IMR-90 (cell line): ENCODE measurements at regions not wholly inside any gene's neighbourhood (a gene's known extent, or its start where the extent isn't known, plus 50 kb on each side); places are given as distances from the start of the nearest gene placed in this dataset.

Experiments used
- ATAC-seq: fragments of 200-7000 bp; cut with Tn5 transposase; 2 replicates; pipeline ENCODE4 v1.9.1; 2020; ENCODE audit warnings: low read depth, mild to moderate bottlenecking, moderate library complexity
- BruUV-seq: library from RNA; stranded (reverse); fragments of 400-500 nt; replicated peaks from 2 replicates; lab custom pipeline; 2021; lab: Mats Ljungman, UMichigan
- CTCF ChIA-PET: fragments of 300-600 bp; formaldehyde crosslinking; extraction: SDS; loops from one replicate; lab custom pipeline; 2021; ENCODE audit warnings: antibody characterized with exemption; lab: Yijun Ruan, JAX
- POLR2A ChIA-PET: fragments of 300-600 bp; sonication (Branson Sonifier 250); formaldehyde crosslinking; loops from one replicate; lab custom pipeline; 2022; ENCODE audit warnings: antibody characterized with exemption; ENCODE audit not compliant: unreplicated experiment; lab: Charles Lee
- DNase-seq: peaks from one replicate; pipeline ENCODE4 v3.0.0; 2013
- H2AFZ ChIP-seq: replicated peaks from 2 replicates; pipeline ENCODE3; 2013; ENCODE audit warnings: low read length, mild to moderate bottlenecking; ENCODE audit not compliant: poor library complexity
- H2AK5ac ChIP-seq: 2 replicates; pipeline ENCODE4 v1.6.1; 2013; ENCODE audit warnings: low read depth, low read length, inconsistent platforms
- H2AK9ac ChIP-seq: replicated peaks from 2 replicates; pipeline ENCODE3; 2013; ENCODE audit warnings: mild to moderate bottlenecking, low read depth, low read length, moderate library complexity; ENCODE audit not compliant: poor library complexity
- H2BK120ac ChIP-seq: 2 replicates; pipeline ENCODE4 v1.6.1; 2013; ENCODE audit warnings: low read depth, low read length, inconsistent platforms
- H2BK15ac ChIP-seq: 3 replicates; pipeline ENCODE4 v1.6.1; 2013; ENCODE audit warnings: low read depth, low read length, inconsistent platforms
- H2BK20ac ChIP-seq: 2 replicates; pipeline ENCODE4 v1.6.1; 2013; ENCODE audit warnings: low read depth, mild to moderate bottlenecking, inconsistent platforms, low read length, moderate library complexity
- H2BK5ac ChIP-seq: 2 replicates; pipeline ENCODE4 v1.6.1; 2013; ENCODE audit warnings: mild to moderate bottlenecking, low read depth, low read length, inconsistent platforms; ENCODE audit not compliant: poor library complexity, severe bottlenecking
- H3K14ac ChIP-seq: replicated peaks from 2 replicates; pipeline ENCODE4 v1.6.1; 2013; ENCODE audit warnings: low read depth, low read length, inconsistent platforms
- H3K18ac ChIP-seq: 2 replicates; pipeline ENCODE4 v1.6.1; 2013; ENCODE audit warnings: low read depth, low read length, control low read depth
- H3K23ac ChIP-seq: 2 replicates; pipeline ENCODE4 v1.6.1; 2013; ENCODE audit warnings: low read depth, low read length, inconsistent platforms
- H3K27ac ChIP-seq: 2 replicates; pipeline ENCODE4 v1.5.1; 2013; ENCODE audit warnings: mild to moderate bottlenecking, control low read depth, low read length; ENCODE audit not compliant: insufficient read depth
- H3K27me3 ChIP-seq: 2 replicates; pipeline ENCODE4 v1.6.1; 2013; ENCODE audit warnings: low read length; ENCODE audit not compliant: control insufficient read depth, insufficient read depth
- H3K36me3 ChIP-seq: 2 replicates; pipeline ENCODE4 v1.6.1; 2013; ENCODE audit warnings: low read length, mixed read lengths; ENCODE audit not compliant: control insufficient read depth, insufficient read depth
- H3K4ac ChIP-seq: 2 replicates; pipeline ENCODE4 v1.6.1; 2013; ENCODE audit warnings: low read depth, low read length, inconsistent platforms
- H3K4me1 ChIP-seq: 2 replicates; pipeline ENCODE4 v1.6.1; 2013; ENCODE audit warnings: low read length, mixed read lengths; ENCODE audit not compliant: control insufficient read depth, insufficient read depth
- H3K4me2 ChIP-seq: 2 replicates; pipeline ENCODE4 v1.6.1; 2013; ENCODE audit warnings: low read depth, mild to moderate bottlenecking, control low read depth, low read length, moderate library complexity
- H3K4me3 ChIP-seq: 2 replicates; pipeline ENCODE4 v1.5.1; 2013; ENCODE audit warnings: low read depth, mild to moderate bottlenecking, control low read depth, low read length, moderate library complexity; ENCODE audit not compliant: insufficient read depth
- H3K56ac ChIP-seq: 2 replicates; pipeline ENCODE4 v1.6.1; 2013; ENCODE audit warnings: low read length, inconsistent platforms; ENCODE audit not compliant: insufficient read depth; ENCODE audit errors: extremely low read depth
- H3K79me1 ChIP-seq, 2 experiments: 2 replicates each; pipeline ENCODE4 v1.6.1; 2013; ENCODE audit warnings: low read length in 2 of 2, inconsistent platforms in 1 of 2, low read depth in 1 of 2
- H3K9ac ChIP-seq: 2 replicates; pipeline ENCODE4 v1.6.1; 2013; ENCODE audit warnings: low read depth, low read length, control low read depth
- H3K9me1 ChIP-seq: 2 replicates; pipeline ENCODE4 v1.6.1; 2013; ENCODE audit warnings: low read length, inconsistent platforms; ENCODE audit not compliant: insufficient read depth
- H3K9me3 ChIP-seq: 2 replicates; pipeline ENCODE4 v1.6.1; 2013; ENCODE audit warnings: low read length; ENCODE audit not compliant: control insufficient read depth, insufficient read depth
- H4K20me1 ChIP-seq: 2 replicates; pipeline ENCODE4 v1.6.1; 2013; ENCODE audit warnings: low read length, inconsistent platforms; ENCODE audit not compliant: insufficient read depth
- H4K5ac ChIP-seq: 2 replicates; pipeline ENCODE4 v1.6.1; 2013; ENCODE audit warnings: mild to moderate bottlenecking, low read depth, low read length, control low read depth
- H4K8ac ChIP-seq, 2 experiments: 2 replicates each; pipeline ENCODE4 v1.6.1; 2013; ENCODE audit warnings: low read depth in 2 of 2, low read length in 2 of 2, control low read depth in 1 of 2, inconsistent platforms in 1 of 2
- H4K91ac ChIP-seq: 2 replicates; pipeline ENCODE4 v1.6.1; 2013; ENCODE audit warnings: low read depth, low read length, inconsistent platforms; ENCODE audit not compliant: insufficient read depth
- BHLHE40 ChIP-seq: fragments of 150-350 bp; IDR thresholded peaks from 2 replicates; pipeline ENCODE4 v1.6.1; 2016; ENCODE audit warnings: mild to moderate bottlenecking, low read depth, low read length
- CEBPB ChIP-seq: IDR thresholded peaks from 2 replicates; pipeline ENCODE4 v1.6.1; 2012; ENCODE audit warnings: low read depth, low read length, improper control_type of control experiment
- CHD1 ChIP-seq: IDR thresholded peaks from 2 replicates; pipeline ENCODE4 v1.6.1; 2012; ENCODE audit warnings: low read depth, low read length, improper control_type of control experiment
- FOS ChIP-seq: fragments of 150-350 bp; IDR thresholded peaks from 2 replicates; pipeline ENCODE4 v1.6.1; 2016; ENCODE audit warnings: low read depth, low read length
- POLR2A ChIP-seq: IDR thresholded peaks from 2 replicates; pipeline ENCODE4 v1.6.1; 2012; ENCODE audit warnings: mild to moderate bottlenecking, low read depth, low read length
- RCOR1 ChIP-seq: IDR thresholded peaks from 2 replicates; pipeline ENCODE4 v1.6.1; 2012; ENCODE audit warnings: mild to moderate bottlenecking, low read length, improper control_type of control experiment; ENCODE audit not compliant: insufficient replicate concordance
- SMC3 ChIP-seq: fragments of 150-350 bp; IDR thresholded peaks from 2 replicates; pipeline ENCODE4 v1.6.1; 2016; ENCODE audit warnings: low read depth, mild to moderate bottlenecking, antibody characterized with exemption, low read length, moderate library complexity
- WGBS, 2 experiments: methylation state at CpG; one replicate each; pipeline versions ENCODE4 v1.1.5 to v1.1.7; 2013; ENCODE audit warnings: missing lambda C conversion rate in 2 of 2; ENCODE audit not compliant: insufficient read length in 1 of 2; ENCODE audit errors: extremely low coverage in 2 of 2; 5-methylcytosine and 5-hydroxymethylcytosine counted together
- dilution Hi-C: fragments of 300-500 bp; cut with HindIII; formaldehyde crosslinking; loops from one replicate; pipeline ENCODE4 v1.14.3; 2018; ENCODE audit warnings: low sequenced_read_pairs; ENCODE audit not compliant: unreplicated experiment
- in situ Hi-C: fragments of 300-500 bp; cut with MboI; formaldehyde crosslinking; loops from 3 replicates; pipeline ENCODE4 v1.14.3; 2019; ENCODE audit warnings: low sequenced_read_pairs, inconsistent platforms, mixed read lengths
- intact Hi-C: fragments of 100-400 bp; cut with micrococcal nuclease; formaldehyde crosslinking; loops from 2 replicates; pipeline ENCODE4 v1.10.0; 2022
- TF ChIP-seq, protein P1 (sequence below): fragments of 150-350 bp; IDR thresholded peaks from 2 replicates; pipeline ENCODE4 v1.6.1; 2016; ENCODE audit warnings: low read depth, mild to moderate bottlenecking, low read length, moderate library complexity, borderline replicate concordance

DNA sequence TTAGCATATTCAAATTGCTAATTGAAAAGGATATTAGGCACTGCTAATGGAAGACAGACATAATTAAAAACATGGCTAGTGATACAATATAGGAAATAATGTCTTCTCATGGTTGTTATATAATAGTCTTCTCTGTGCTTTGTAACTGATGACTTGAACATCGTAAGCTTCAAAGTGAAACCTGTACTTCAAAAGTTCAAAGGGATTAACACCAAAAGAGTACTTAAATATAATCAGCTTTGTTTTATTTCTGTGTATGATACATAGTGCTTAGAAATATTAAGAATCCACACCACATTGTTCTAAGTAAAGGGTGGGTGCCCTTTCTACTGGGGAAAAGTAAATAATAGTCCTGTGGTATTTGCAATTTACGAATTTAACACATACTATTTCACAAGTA is 75.4 kb upstream of the ITGA1 start:
- Histone ChIP-seq H2BK120ac (no peak overlapping the region), H2AK9ac (no peak overlapping the region), H4K8ac (no peak overlapping the region), H3K23ac (no peak overlapping the region), H3K79me1 (no peaks in the 10 kb centered on the region), H3K4me1 (peaks cover 2% of the 10 kb centered on the region; the same call in 1 of the 2 replicates), H3K9me1 (0 out of 2 replicates have a peak, but pooled peaks cover 4% of the 10 kb centered on the region), H4K20me1 (no peaks in the 10 kb centered on the region), H3K56ac (no peak overlapping the region), H4K5ac (no peak overlapping the region), H3K9ac (no peak overlapping the region), H4K91ac (no peak overlapping the region), H2AK5ac (no peak overlapping the region), H3K4me2 (no peak overlapping the region), H2BK5ac (no peak overlapping the region), H3K9me3 (no peaks in the 10 kb centered on the region), H3K36me3 (no peaks in the 10 kb centered on the region), H3K4me3 (no peak overlapping the region), H3K18ac (no peak overlapping the region), H3K27me3 (no peaks in the 10 kb centered on the region), H3K4ac (no peak overlapping the region), H2AFZ (no peak overlapping the region), H3K27ac (no peak overlapping the region), H3K14ac (no peak overlapping the region), H2BK20ac (no peak overlapping the region), H2BK15ac (no peak overlapping the region)
- ChIA-PET POLR2A (no interaction called here), CTCF (no interaction called here)
- no CpG with 5 or more reads among the region's 2 CpGs for WGBS, 2 experiments
- dilution Hi-C loops (no loop called here), intact Hi-C loops (no loop called here), in situ Hi-C loops (no loop called here)
- DNase-seq (no peak), ATAC-seq (no peak)
- BruUV-seq: no TSS peak
- TF ChIP-seq RCOR1 (no peak), CHD1 (no peak), FOS (no peak), CEBPB (no peak), BHLHE40 (no peak), POLR2A (no peak), SMC3 (no peak)
- TF ChIP-seq, protein P1, sequence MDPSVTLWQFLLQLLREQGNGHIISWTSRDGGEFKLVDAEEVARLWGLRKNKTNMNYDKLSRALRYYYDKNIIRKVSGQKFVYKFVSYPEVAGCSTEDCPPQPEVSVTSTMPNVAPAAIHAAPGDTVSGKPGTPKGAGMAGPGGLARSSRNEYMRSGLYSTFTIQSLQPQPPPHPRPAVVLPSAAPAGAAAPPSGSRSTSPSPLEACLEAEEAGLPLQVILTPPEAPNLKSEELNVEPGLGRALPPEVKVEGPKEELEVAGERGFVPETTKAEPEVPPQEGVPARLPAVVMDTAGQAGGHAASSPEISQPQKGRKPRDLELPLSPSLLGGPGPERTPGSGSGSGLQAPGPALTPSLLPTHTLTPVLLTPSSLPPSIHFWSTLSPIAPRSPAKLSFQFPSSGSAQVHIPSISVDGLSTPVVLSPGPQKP: no peak
